H9 (cell line): ENCODE measurements at regions not wholly inside any gene's neighbourhood (a gene's known extent, or its start where the extent isn't known, plus 50 kb on each side); places are given as distances from the start of the nearest gene placed in this dataset.
"Not testable (repeated sequence)": the region's sequence is repeated elsewhere in the genome, so short reads cannot be mapped to it uniquely, and the experiment has no call there.

Source experiments
- DNase-seq: peaks from one replicate; pipeline ENCODE4 v3.0.0-alpha.2; 2017
- H2AFZ ChIP-seq: one replicate; pipeline ENCODE4 v1.6.1; 2013; ENCODE audit warnings: mild to moderate bottlenecking, low read length, control low read depth, moderate library complexity
- H2AK5ac ChIP-seq: 2 replicates; pipeline ENCODE4 v1.6.1; 2013; ENCODE audit warnings: low read length, control low read depth, mixed read lengths; ENCODE audit not compliant: insufficient read length
- H2BK120ac ChIP-seq: one replicate; pipeline ENCODE4 v1.6.1; 2013; ENCODE audit warnings: low read depth, mild to moderate bottlenecking, low read length, control low read depth, inconsistent platforms; ENCODE audit not compliant: poor library complexity, severe bottlenecking
- H2BK12ac ChIP-seq: 2 replicates; pipeline ENCODE4 v1.6.1; 2013; ENCODE audit warnings: low read length, control low read depth, mixed read lengths, low read depth; ENCODE audit not compliant: insufficient read length
- H2BK15ac ChIP-seq: 2 replicates; pipeline ENCODE4 v1.6.1; 2013; ENCODE audit warnings: low read depth, low read length, control low read depth
- H2BK20ac ChIP-seq: one replicate; pipeline ENCODE4 v1.6.1; 2013; ENCODE audit warnings: low read depth, mild to moderate bottlenecking, low read length, control low read depth, inconsistent platforms; ENCODE audit not compliant: poor library complexity, severe bottlenecking
- H2BK5ac ChIP-seq: 2 replicates; pipeline ENCODE4 v1.6.1; 2013; ENCODE audit warnings: low read length, control low read depth, mixed read lengths; ENCODE audit not compliant: insufficient read length
- H3K14ac ChIP-seq: 2 replicates; pipeline ENCODE4 v1.6.1; 2013; ENCODE audit warnings: low read length, control low read depth; ENCODE audit not compliant: insufficient read depth
- H3K18ac ChIP-seq: 2 replicates; pipeline ENCODE4 v1.6.1; 2013; ENCODE audit warnings: low read depth, mild to moderate bottlenecking, mixed read lengths, low read length, control low read depth; ENCODE audit not compliant: insufficient read length
- H3K23ac ChIP-seq: 2 replicates; pipeline ENCODE4 v1.6.1; 2013; ENCODE audit warnings: low read length, control low read depth, mixed read lengths, low read depth; ENCODE audit not compliant: insufficient read length
- H3K23me2 ChIP-seq: 2 replicates; pipeline ENCODE4 v1.6.1; 2013; ENCODE audit warnings: low read depth, mild to moderate bottlenecking, mixed read lengths, low read length, control low read depth; ENCODE audit not compliant: insufficient read length, poor library complexity, severe bottlenecking
- H3K27ac ChIP-seq: 2 replicates; pipeline ENCODE4 v1.5.1; 2013; ENCODE audit warnings: low read length, control low read depth, mixed read lengths, low read depth; ENCODE audit not compliant: insufficient read length
- H3K27me3 ChIP-seq: 2 replicates; pipeline ENCODE4 v1.6.1; 2013; ENCODE audit warnings: low read length, control low read depth, inconsistent platforms; ENCODE audit not compliant: insufficient read depth
- H3K4ac ChIP-seq: 2 replicates; pipeline ENCODE4 v1.6.1; 2013; ENCODE audit warnings: low read depth, mild to moderate bottlenecking, control low read depth, inconsistent platforms, low read length, moderate library complexity
- H3K4me1 ChIP-seq: 2 replicates; pipeline ENCODE4 v1.6.1; 2013; ENCODE audit warnings: low read length, control low read depth, inconsistent platforms; ENCODE audit not compliant: insufficient read depth
- H3K4me2 ChIP-seq: 2 replicates; pipeline ENCODE4 v1.6.1; 2013; ENCODE audit warnings: low read length, control low read depth, mixed read lengths; ENCODE audit not compliant: insufficient read length, insufficient read depth
- H3K56ac ChIP-seq: 2 replicates; pipeline ENCODE4 v1.6.1; 2013; ENCODE audit warnings: low read depth, mild to moderate bottlenecking, mixed read lengths, low read length, control low read depth; ENCODE audit not compliant: insufficient read length
- H3K79me1 ChIP-seq: 2 replicates; pipeline ENCODE4 v1.6.1; 2013; ENCODE audit warnings: low read depth, mild to moderate bottlenecking, moderate library complexity, low read length, control low read depth, inconsistent platforms; ENCODE audit not compliant: insufficient read depth, poor library complexity, severe bottlenecking
- H3K79me2 ChIP-seq: 2 replicates; pipeline ENCODE4 v1.6.1; 2013; ENCODE audit warnings: low read length, control low read depth, inconsistent platforms; ENCODE audit not compliant: insufficient read depth
- H3K9ac ChIP-seq: 2 replicates; pipeline ENCODE4 v1.6.1; 2013; ENCODE audit warnings: low read length, control low read depth, mixed read lengths; ENCODE audit not compliant: insufficient read length; ENCODE audit errors: extremely low read depth
- H3K9me3 ChIP-seq: one replicate; pipeline ENCODE4 v1.6.1; 2013; ENCODE audit warnings: low read depth, low read length, inconsistent platforms; ENCODE audit not compliant: control insufficient read depth
- H3T11ph ChIP-seq: one replicate; pipeline ENCODE4 v1.6.1; 2013; ENCODE audit warnings: mild to moderate bottlenecking, low read length, control low read depth, inconsistent platforms
- H4K20me1 ChIP-seq: one replicate; pipeline ENCODE4 v1.6.1; 2013; ENCODE audit not compliant: control insufficient read depth, insufficient read length, insufficient read depth
- H4K5ac ChIP-seq: 2 replicates; pipeline ENCODE4 v1.6.1; 2013; ENCODE audit warnings: low read depth, mild to moderate bottlenecking, mixed read lengths, low read length, control low read depth; ENCODE audit not compliant: insufficient read length
- H4K8ac ChIP-seq: replicated peaks from 2 replicates; pipeline ENCODE4 v1.6.1; 2013; ENCODE audit warnings: low read length, control low read depth, mixed read lengths, low read depth; ENCODE audit not compliant: insufficient read length
- H4K91ac ChIP-seq: 2 replicates; pipeline ENCODE4 v1.6.1; 2013; ENCODE audit warnings: low read depth, mild to moderate bottlenecking, moderate library complexity, mixed read lengths, low read length, control low read depth; ENCODE audit not compliant: insufficient read length
- H3K27ac Mint-ChIP-seq, 3 experiments: 2 replicates in 2 of 3; 3 replicates in 1 of 3; pipeline ENCODE4 v1.8.0; 2020 to 2021; ENCODE audit warnings: mixed read lengths in 3 of 3, mild to moderate bottlenecking in 1 of 3, moderate library complexity in 1 of 3
- H3K27me3 Mint-ChIP-seq: 2 replicates; pipeline ENCODE4 v1.8.0; 2021; ENCODE audit warnings: low read depth, mild to moderate bottlenecking, moderate library complexity, mixed read lengths
- H3K36me3 Mint-ChIP-seq, 3 experiments: 2 replicates in 2 of 3; 3 replicates in 1 of 3; pipeline ENCODE4 v1.8.0; 2020 to 2021; ENCODE audit warnings: low read depth in 3 of 3, mixed read lengths in 3 of 3; ENCODE audit not compliant: insufficient read depth in 1 of 3
- H3K4me1 Mint-ChIP-seq, 2 experiments: 2 replicates each; pipeline ENCODE4 v1.8.0; 2020; ENCODE audit warnings: mixed read lengths in 2 of 2
- H3K4me3 Mint-ChIP-seq, 2 experiments: 2 replicates in 1 of 2; 3 replicates in 1 of 2; pipeline ENCODE4 v1.8.0; 2020 to 2021; ENCODE audit warnings: mild to moderate bottlenecking in 2 of 2, mixed read lengths in 2 of 2, moderate library complexity in 1 of 2
- H3K9me3 Mint-ChIP-seq, 2 experiments: 2 replicates in 1 of 2; 3 replicates in 1 of 2; pipeline ENCODE4 v1.8.0; 2020; ENCODE audit warnings: mild to moderate bottlenecking in 2 of 2, mixed read lengths in 2 of 2, moderate library complexity in 1 of 2
- WGBS: extraction: QIAGEN DNeasy Blood & Tissue Kit; methylation state at CpG from one replicate; pipeline ENCODE4 v1.1.7; 2013; ENCODE audit warnings: missing lambda C conversion rate, low lambda C conversion rate, mixed read lengths; ENCODE audit not compliant: insufficient read length; ENCODE audit errors: extremely low coverage; 5-methylcytosine and 5-hydroxymethylcytosine counted together

- not testable (repeated sequence) for H3K9ac ChIP-seq, H4K20me1 ChIP-seq, H3K4me1 ChIP-seq, H3K9me3 ChIP-seq, H2AK5ac ChIP-seq, H3K4me3 Mint-ChIP-seq, H3K27me3 Mint-ChIP-seq, H3K27me3 ChIP-seq, H2BK5ac ChIP-seq, H2BK12ac ChIP-seq, H2BK20ac ChIP-seq, H3T11ph ChIP-seq, H3K18ac ChIP-seq, H3K4me1 Mint-ChIP-seq, H3K23ac ChIP-seq, H4K8ac ChIP-seq, H3K14ac ChIP-seq, H3K23me2 ChIP-seq, H2AFZ ChIP-seq, H2BK120ac ChIP-seq, H3K27ac Mint-ChIP-seq, H4K5ac ChIP-seq, H3K27ac ChIP-seq, H3K4me2 ChIP-seq, H2BK15ac ChIP-seq, H4K91ac ChIP-seq, H3K79me1 ChIP-seq, H3K79me2 ChIP-seq, H3K4ac ChIP-seq, DNase-seq, H3K56ac ChIP-seq
- H3K36me3 Mint-ChIP-seq: peaks cover 0 to 25% (median 3%) of the 10 kb centered on the region in 3 experiments; a peak in 4 of 7 replicates
- WGBS: no CpG with 5 or more reads among the region's 30 CpGs
- peaks cover 13 to 20% of the 10 kb centered on the region in 2 experiments for H3K9me3 Mint-ChIP-seq
Observed at GRCh38 chr4:131729205-131729604, 1419.9 kb upstream of the PCDH10 start.

- not testable (repeated sequence) for H3K4me3 Mint-ChIP-seq, H4K5ac ChIP-seq, H4K91ac ChIP-seq, H2BK12ac ChIP-seq, H3K9me3 ChIP-seq, H2AFZ ChIP-seq, H3K4me1 ChIP-seq, H3K27me3 Mint-ChIP-seq, H3T11ph ChIP-seq, H3K18ac ChIP-seq, H3K27me3 ChIP-seq, H3K9ac ChIP-seq, H2BK120ac ChIP-seq, H3K23ac ChIP-seq, H3K27ac Mint-ChIP-seq, H3K4me2 ChIP-seq, H3K4ac ChIP-seq, DNase-seq, H2BK20ac ChIP-seq, H4K8ac ChIP-seq, H3K14ac ChIP-seq, H3K27ac ChIP-seq, H3K4me1 Mint-ChIP-seq, H4K20me1 ChIP-seq, H2BK5ac ChIP-seq, H3K79me2 ChIP-seq, H3K79me1 ChIP-seq, H2AK5ac ChIP-seq, H2BK15ac ChIP-seq, H3K56ac ChIP-seq, H3K23me2 ChIP-seq
- WGBS: no CpG with 5 or more reads among the region's 59 CpGs
- peaks cover 0 to 26% (median 3%) of the 10 kb centered on the region in 3 experiments; a peak in 4 of 7 replicates for H3K36me3 Mint-ChIP-seq
- peaks cover 13 to 21% of the 10 kb centered on the region in 2 experiments for H3K9me3 Mint-ChIP-seq
Observed at GRCh38 chr4:131729716-131730398, 1419.2 kb upstream of the PCDH10 start.
